HEK293T (cell line): ENCODE measurements at regions not wholly inside any gene's neighbourhood (a gene's known extent, or its start where the extent isn't known, plus 50 kb on each side); places are given as distances from the start of the nearest gene placed in this dataset.

Source experiments
- ARNT ChIP-seq: fragments of 450-650 bp; IDR thresholded peaks from 2 replicates; pipeline ENCODE4 v1.6.1; 2017; ENCODE audit warnings: mild to moderate bottlenecking
- BHLHE40 ChIP-seq: fragments of 450-650 bp; IDR thresholded peaks from 2 replicates; pipeline ENCODE4 v1.6.1; 2016; ENCODE audit warnings: mild to moderate bottlenecking, moderate library complexity, borderline replicate concordance
- ELF4 ChIP-seq: fragments of 450-650 bp; IDR thresholded peaks from 2 replicates; pipeline ENCODE4 v1.6.1; 2017; ENCODE audit warnings: antibody characterized with exemption
- FOXA1 ChIP-seq: fragments of 450-650 bp; IDR thresholded peaks from 2 replicates; pipeline ENCODE4 v1.6.1; 2016; ENCODE audit warnings: mild to moderate bottlenecking
- FOXK2 ChIP-seq: fragments of 450-650 bp; IDR thresholded peaks from 2 replicates; pipeline ENCODE4 v1.6.1; 2016; ENCODE audit warnings: mild to moderate bottlenecking
- FOXM1 ChIP-seq: fragments of 450-650 bp; IDR thresholded peaks from 2 replicates; pipeline ENCODE4 v1.6.1; 2017; ENCODE audit warnings: mild to moderate bottlenecking, borderline replicate concordance
- HDGF ChIP-seq: fragments of 450-650 bp; IDR thresholded peaks from 2 replicates; pipeline ENCODE4 v1.6.1; 2017; ENCODE audit warnings: antibody characterized with exemption, borderline replicate concordance
- L3MBTL2 ChIP-seq: fragments of 450-650 bp; conservative IDR thresholded peaks from 2 replicates; pipeline ENCODE4 v1.6.1; 2016; ENCODE audit warnings: mild to moderate bottlenecking
- LEF1 ChIP-seq: fragments of 450-650 bp; IDR thresholded peaks from 2 replicates; pipeline ENCODE4 v1.6.1; 2017; ENCODE audit warnings: mild to moderate bottlenecking, borderline replicate concordance
- NFRKB ChIP-seq: fragments of 450-650 bp; IDR thresholded peaks from 2 replicates; pipeline ENCODE4 v1.6.1; 2016; ENCODE audit warnings: mild to moderate bottlenecking, moderate library complexity
- SP1 ChIP-seq: fragments of 450-650 bp; IDR thresholded peaks from 2 replicates; pipeline ENCODE4 v1.6.1; 2017
- SUZ12 ChIP-seq: fragments of 450-650 bp; IDR thresholded peaks from 2 replicates; pipeline ENCODE4 v1.6.1; 2016; ENCODE audit warnings: mild to moderate bottlenecking
- ZNF384 ChIP-seq: fragments of 450-650 bp; IDR thresholded peaks from 2 replicates; pipeline ENCODE4 v1.6.1; 2016
- TF ChIP-seq, protein P1 (sequence below): fragments of 450-650 bp; IDR thresholded peaks from 2 replicates; pipeline ENCODE4 v1.6.1; 2016

DNA sequence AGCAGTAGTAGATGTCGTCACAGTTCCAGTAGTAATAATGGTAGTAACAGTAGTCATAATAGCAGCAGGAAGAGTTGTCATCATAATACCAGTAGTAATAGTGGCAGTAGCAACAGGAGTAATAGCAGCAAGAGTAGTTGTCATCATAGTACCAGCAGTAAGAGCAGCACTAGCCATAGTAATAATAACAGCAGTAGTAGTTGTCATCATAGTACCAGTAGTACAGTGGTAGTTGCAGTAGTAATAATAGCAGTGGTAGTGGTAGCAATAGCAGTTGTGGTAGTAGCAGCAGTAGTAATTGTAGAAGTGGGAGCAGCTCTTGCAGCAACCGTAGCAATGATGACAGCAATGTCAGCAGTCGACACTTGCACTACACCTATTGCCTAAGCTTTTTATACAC, 502.8 kb downstream of the HS3ST4 start:
- TF ChIP-seq BHLHE40, result no peak
- TF ChIP-seq SUZ12, result no peak
- no peak for TF ChIP-seq ELF4
- no peak for TF ChIP-seq L3MBTL2
- TF ChIP-seq SP1, result no peak
- no peak for TF ChIP-seq FOXA1
- no peak for TF ChIP-seq FOXK2
- TF ChIP-seq ARNT, result no peak
- no peak for TF ChIP-seq HDGF
- no peak for TF ChIP-seq NFRKB
- TF ChIP-seq, protein P1, sequence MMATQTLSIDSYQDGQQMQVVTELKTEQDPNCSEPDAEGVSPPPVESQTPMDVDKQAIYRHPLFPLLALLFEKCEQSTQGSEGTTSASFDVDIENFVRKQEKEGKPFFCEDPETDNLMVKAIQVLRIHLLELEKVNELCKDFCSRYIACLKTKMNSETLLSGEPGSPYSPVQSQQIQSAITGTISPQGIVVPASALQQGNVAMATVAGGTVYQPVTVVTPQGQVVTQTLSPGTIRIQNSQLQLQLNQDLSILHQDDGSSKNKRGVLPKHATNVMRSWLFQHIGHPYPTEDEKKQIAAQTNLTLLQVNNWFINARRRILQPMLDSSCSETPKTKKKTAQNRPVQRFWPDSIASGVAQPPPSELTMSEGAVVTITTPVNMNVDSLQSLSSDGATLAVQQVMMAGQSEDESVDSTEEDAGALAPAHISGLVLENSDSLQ, result no peak
- TF ChIP-seq FOXM1, result no peak
- no peak for TF ChIP-seq ZNF384
- TF ChIP-seq LEF1, result no peak
